ENCODE measurements at regions not wholly inside any gene's neighbourhood (a gene's known extent, or its start where the extent isn't known, plus 50 kb on each side); places are given as distances from the start of the nearest gene placed in this dataset.
"Not testable (repeated sequence)": the region's sequence is repeated elsewhere in the genome, so short reads cannot be mapped to it uniquely, and the experiment has no call there.

GRCh38 chr12:89053817-89054216, 298.5 kb downstream of the DUSP6 start:
- H3K4me3 Mint-ChIP-seq; DNase-seq; H3K27ac Mint-ChIP-seq; H3K27me3 Mint-ChIP-seq; intact Hi-C loops (cut with micrococcal nuclease): not testable (repeated sequence)
- peaks cover 12% of the 10 kb centered on the region for H3K9me3 Mint-ChIP-seq
- H3K4me1 Mint-ChIP-seq, result peaks cover 24% of the 10 kb centered on the region
- H3K36me3 Mint-ChIP-seq (ENCODE audit: low read depth), result peaks cover 17% of the 10 kb centered on the region

- peaks cover 24% of the 10 kb centered on the region for H3K4me1 Mint-ChIP-seq
- H3K27ac Mint-ChIP-seq, result no peak overlapping the region
- H3K27me3 Mint-ChIP-seq, result no peaks in the 10 kb centered on the region
- intact Hi-C loops (cut with micrococcal nuclease), result loop anchor here (1.0 kb wide), 3 partner anchors 32 to 410 kb away; partner anchors contain the start of gene DUSP6
- H3K4me3 Mint-ChIP-seq, result no peak overlapping the region
- peak; percentile 82 for DNase-seq
- H3K9me3 Mint-ChIP-seq, result peaks cover 12% of the 10 kb centered on the region
- peaks cover 17% of the 10 kb centered on the region for H3K36me3 Mint-ChIP-seq (ENCODE audit: low read depth)
These were observed 301.1 kb downstream of the DUSP6 start for GRCh38 chr12:89051065-89051677.

GRCh38 chr12:89047856-89048418, 304.4 kb downstream of the DUSP6 start:
- H3K4me1 Mint-ChIP-seq, result peaks cover 26% of the 10 kb centered on the region
- no peaks in the 10 kb centered on the region for H3K27me3 Mint-ChIP-seq
- H3K27ac Mint-ChIP-seq, result no peak overlapping the region
- no peak for DNase-seq
- H3K36me3 Mint-ChIP-seq (ENCODE audit: low read depth), result peaks cover 14% of the 10 kb centered on the region
- intact Hi-C loops (cut with micrococcal nuclease), result no loop called here
- H3K9me3 Mint-ChIP-seq, result peaks cover 12% of the 10 kb centered on the region
- no peak overlapping the region for H3K4me3 Mint-ChIP-seq

- H3K27ac Mint-ChIP-seq, result peak overlapping the region; percentile 93
- H3K4me3 Mint-ChIP-seq, result peak overlapping the region; percentile 70
- intact Hi-C loops (cut with micrococcal nuclease), result no loop called here
- peak; percentile 65 for DNase-seq
- H3K27me3 Mint-ChIP-seq, result no peaks in the 10 kb centered on the region
- H3K4me1 Mint-ChIP-seq, result peaks cover 57% of the 10 kb centered on the region
- peaks cover 37% of the 10 kb centered on the region for H3K9me3 Mint-ChIP-seq
- H3K36me3 Mint-ChIP-seq (ENCODE audit: low read depth), result peaks cover 36% of the 10 kb centered on the region
These were observed 311.2 kb downstream of the DUSP6 start for GRCh38 chr12:89041078-89041477.

- Mint-ChIP-seq H3K27me3 (no peaks in the 10 kb centered on the region), H3K4me3 (peak overlapping the region; percentile 72), H3K9me3 (peaks cover 41% of the 10 kb centered on the region), H3K4me1 (peaks cover 58% of the 10 kb centered on the region), H3K36me3 (ENCODE audit: low read depth) (peaks cover 38% of the 10 kb centered on the region), H3K27ac (peak overlapping the region; percentile 93)
- DNase-seq, result peak; percentile 94
- intact Hi-C loops (cut with micrococcal nuclease), result loop anchor here (1.0 kb wide), 14 partner anchors 21 to 816 kb away; partner anchors contain the start of genes DUSP6 and GALNT4
These were observed 311.9 kb downstream of the DUSP6 start for GRCh38 chr12:89040146-89040964.

- H3K36me3 Mint-ChIP-seq (ENCODE audit: low read depth), result peaks cover 33% of the 10 kb centered on the region
- H3K27ac Mint-ChIP-seq, result peak overlapping the region; percentile 93
- intact Hi-C loops (cut with micrococcal nuclease), result no loop called here
- peaks cover 55% of the 10 kb centered on the region for H3K4me1 Mint-ChIP-seq
- peak; percentile 68 for DNase-seq
- peaks cover 40% of the 10 kb centered on the region for H3K9me3 Mint-ChIP-seq
- no peaks in the 10 kb centered on the region for H3K27me3 Mint-ChIP-seq
- peak overlapping the region; percentile 25 for H3K4me3 Mint-ChIP-seq
These were observed 313.3 kb downstream of the DUSP6 start for GRCh38 chr12:89038831-89039512.

GRCh38 chr12:89033062-89033461, 319.2 kb downstream of the DUSP6 start:
- Mint-ChIP-seq H3K27me3 (no peaks in the 10 kb centered on the region), H3K4me3 (no peak overlapping the region), H3K36me3 (ENCODE audit: low read depth) (peaks cover 13% of the 10 kb centered on the region), H3K4me1 (peaks cover 23% of the 10 kb centered on the region), H3K27ac (no peak overlapping the region), H3K9me3 (peaks cover 14% of the 10 kb centered on the region)
- intact Hi-C loops (cut with micrococcal nuclease), result no loop called here
- no peak for DNase-seq

GRCh38 chr12:89029961-89030360, 322.3 kb downstream of the DUSP6 start:
- intact Hi-C loops (cut with micrococcal nuclease), result no loop called here
- H3K36me3 Mint-ChIP-seq (ENCODE audit: low read depth), result peaks cover 4% of the 10 kb centered on the region
- no peak overlapping the region for H3K4me3 Mint-ChIP-seq
- H3K27ac Mint-ChIP-seq, result no peak overlapping the region
- H3K9me3 Mint-ChIP-seq, result peaks cover under 1% of the 10 kb centered on the region
- peaks cover 16% of the 10 kb centered on the region for H3K4me1 Mint-ChIP-seq
- DNase-seq, result no peak
- H3K27me3 Mint-ChIP-seq, result no peaks in the 10 kb centered on the region

- Mint-ChIP-seq H3K27me3 (no peaks in the 10 kb centered on the region), H3K4me3 (no peak overlapping the region), H3K4me1 (peaks cover 9% of the 10 kb centered on the region), H3K27ac (no peak overlapping the region), H3K36me3 (ENCODE audit: low read depth) (peaks cover 2% of the 10 kb centered on the region), H3K9me3 (no peaks in the 10 kb centered on the region)
- no peak for DNase-seq
- intact Hi-C loops (cut with micrococcal nuclease), result no loop called here
These were observed 327.7 kb downstream of the DUSP6 start for GRCh38 chr12:89024580-89024979.

- no peak overlapping the region for H3K27ac Mint-ChIP-seq
- no peak for DNase-seq
- H3K4me3 Mint-ChIP-seq, result no peak overlapping the region
- no peaks in the 10 kb centered on the region for H3K27me3 Mint-ChIP-seq
- no peaks in the 10 kb centered on the region for H3K9me3 Mint-ChIP-seq
- H3K4me1 Mint-ChIP-seq, result peaks cover 11% of the 10 kb centered on the region
- peaks cover 2% of the 10 kb centered on the region for H3K36me3 Mint-ChIP-seq (ENCODE audit: low read depth)
- intact Hi-C loops (cut with micrococcal nuclease), result no loop called here
These were observed 328.4 kb downstream of the DUSP6 start for GRCh38 chr12:89023936-89024335.

- Mint-ChIP-seq H3K27me3 (peaks cover 3% of the 10 kb centered on the region), H3K27ac (no peak overlapping the region), H3K4me3 (no peak overlapping the region), H3K9me3 (no peaks in the 10 kb centered on the region), H3K4me1 (peaks cover 18% of the 10 kb centered on the region), H3K36me3 (ENCODE audit: low read depth) (peaks cover 2% of the 10 kb centered on the region)
- DNase-seq, result no peak
- intact Hi-C loops (cut with micrococcal nuclease), result no loop called here
These were observed 331.6 kb downstream of the DUSP6 start for GRCh38 chr12:89020689-89021088.

- peaks cover 2% of the 10 kb centered on the region for H3K36me3 Mint-ChIP-seq (ENCODE audit: low read depth)
- no peak overlapping the region for H3K4me3 Mint-ChIP-seq
- no peaks in the 10 kb centered on the region for H3K9me3 Mint-ChIP-seq
- H3K4me1 Mint-ChIP-seq, result peaks cover 18% of the 10 kb centered on the region
- H3K27me3 Mint-ChIP-seq, result peaks cover 5% of the 10 kb centered on the region
- DNase-seq, result no peak
- intact Hi-C loops (cut with micrococcal nuclease), result no loop called here
- H3K27ac Mint-ChIP-seq, result no peak overlapping the region
These were observed 332.2 kb downstream of the DUSP6 start for GRCh38 chr12:89020121-89020480.

- Mint-ChIP-seq H3K27me3 (peaks cover 5% of the 10 kb centered on the region), H3K4me1 (peaks cover 18% of the 10 kb centered on the region), H3K36me3 (ENCODE audit: low read depth) (peaks cover 2% of the 10 kb centered on the region), H3K27ac (no peak overlapping the region), H3K9me3 (no peaks in the 10 kb centered on the region), H3K4me3 (no peak overlapping the region)
- DNase-seq, result peak; percentile 94
- intact Hi-C loops (cut with micrococcal nuclease), result loop anchor here (1.0 to 10.0 kb wide), 9 partner anchors 21 to 1085 kb away; partner anchors contain the start of genes ATP2B1 and DUSP6
These were observed 332.7 kb downstream of the DUSP6 start for GRCh38 chr12:89019439-89020120.
